Activated naive CD4-positive, alpha-beta T cell treated with anti-CD3 and anti-CD28 coated beads, Interleukin-2, amount 10 ng/mL, durations not matched to agents 7 days and 5 days (primary cell): ENCODE measurements at regions not wholly inside any gene's neighbourhood (a gene's known extent, or its start where the extent isn't known, plus 50 kb on each side); places are given as distances from the start of the nearest gene placed in this dataset.

ENCODE experiments used
- CTCF ChIA-PET: fragments of 350-600 bp; sonication (Branson Sonifier 250); formaldehyde crosslinking; loops from one replicate; lab custom pipeline; 2021; ENCODE audit warnings: antibody characterized with exemption; lab: Charles Lee
- DNase-seq: peaks from one replicate; pipeline ENCODE4 v3.0.0-alpha.2; 2020
- H3K27ac Mint-ChIP-seq: one replicate; pipeline ENCODE4 v1.8.0; 2021; ENCODE audit warnings: mild to moderate bottlenecking, moderate library complexity, mixed read lengths
- H3K27me3 Mint-ChIP-seq: one replicate; pipeline ENCODE4 v1.8.0; 2021; ENCODE audit warnings: mild to moderate bottlenecking, mixed read lengths
- H3K36me3 Mint-ChIP-seq: one replicate; pipeline ENCODE4 v1.8.0; 2021; ENCODE audit warnings: mixed read lengths
- H3K4me1 Mint-ChIP-seq: one replicate; pipeline ENCODE4 v1.8.0; 2021; ENCODE audit warnings: mixed read lengths
- H3K4me3 Mint-ChIP-seq: one replicate; pipeline ENCODE4 v1.8.0; 2021; ENCODE audit warnings: mild to moderate bottlenecking, moderate library complexity, mixed read lengths
- H3K9me3 Mint-ChIP-seq: one replicate; pipeline ENCODE4 v1.8.0; 2021; ENCODE audit warnings: mixed read lengths

DNA sequence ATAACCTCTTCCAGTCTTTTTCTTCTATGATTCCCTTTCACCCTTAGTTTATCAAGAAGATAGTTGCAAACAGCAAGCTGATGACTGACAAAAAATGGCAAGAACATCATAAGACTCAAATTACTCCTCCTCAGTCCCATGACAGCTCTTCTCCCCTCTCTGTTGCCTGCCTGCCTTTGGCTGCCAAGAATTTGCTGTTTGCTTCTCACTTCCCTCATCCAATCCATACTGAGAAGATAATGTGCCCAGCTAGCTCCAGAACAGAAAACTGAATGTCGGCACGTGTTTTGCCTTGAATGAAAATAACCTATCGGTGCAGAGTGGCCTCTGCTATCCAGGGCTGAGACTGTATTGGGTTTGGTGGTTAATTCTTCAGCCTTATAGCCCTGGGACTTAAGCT, 192.1 kb downstream of the PPARGC1A start:
- Mint-ChIP-seq H3K4me1 (no peaks in the 10 kb centered on the region), H3K9me3 (no peaks in the 10 kb centered on the region), H3K36me3 (no peaks in the 10 kb centered on the region), H3K27me3 (no peaks in the 10 kb centered on the region), H3K27ac (no peak overlapping the region), H3K4me3 (no peak overlapping the region)
- CTCF ChIA-PET = no interaction called here
- DNase-seq = no peak

DNA sequence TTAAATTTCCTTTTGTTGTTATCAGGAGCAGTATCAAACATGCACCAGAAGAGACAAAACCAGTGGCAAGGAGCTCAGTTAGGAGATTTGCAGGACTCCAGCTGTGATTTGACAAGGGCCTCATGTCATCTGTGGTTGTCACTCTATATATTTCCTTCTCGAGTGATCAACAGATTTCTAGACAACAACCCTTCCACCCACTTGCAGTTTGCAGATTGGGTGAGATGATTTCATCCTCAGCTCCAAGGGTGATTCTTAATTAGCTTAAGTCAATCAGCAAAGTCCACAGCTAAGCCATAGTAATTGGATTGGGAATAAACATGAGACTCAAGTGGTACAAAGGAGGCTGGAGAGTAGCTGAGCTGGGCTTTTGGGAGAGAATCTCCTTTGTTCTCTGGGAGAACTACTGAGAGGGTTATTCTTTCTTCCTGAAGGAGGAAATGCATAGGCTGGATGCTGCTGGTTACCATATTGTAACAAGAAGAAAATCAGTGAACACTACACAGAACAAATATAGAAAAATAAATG, 192.8 kb downstream of the PPARGC1A start:
- DNase-seq = no peak
- no peak overlapping the region for H3K27ac Mint-ChIP-seq
- CTCF ChIA-PET = no interaction called here
- no peak overlapping the region for H3K4me3 Mint-ChIP-seq
- H3K36me3 Mint-ChIP-seq = no peaks in the 10 kb centered on the region
- H3K27me3 Mint-ChIP-seq = no peaks in the 10 kb centered on the region
- H3K4me1 Mint-ChIP-seq = no peaks in the 10 kb centered on the region
- H3K9me3 Mint-ChIP-seq = no peaks in the 10 kb centered on the region

- Mint-ChIP-seq H3K4me3 (no peak overlapping the region), H3K27ac (no peak overlapping the region), H3K27me3 (no peaks in the 10 kb centered on the region), H3K36me3 (no peaks in the 10 kb centered on the region), H3K4me1 (no peaks in the 10 kb centered on the region), H3K9me3 (no peaks in the 10 kb centered on the region)
- DNase-seq = no peak
- CTCF ChIA-PET = no interaction called here
These were observed 203.5 kb downstream of the PPARGC1A start for GRCh38 chr4:23686169-23686897.

GRCh38 chr4:23685471-23685870, 204.4 kb downstream of the PPARGC1A start:
- Mint-ChIP-seq H3K9me3 (no peaks in the 10 kb centered on the region), H3K27ac (no peak overlapping the region), H3K27me3 (no peaks in the 10 kb centered on the region), H3K4me1 (no peaks in the 10 kb centered on the region), H3K36me3 (no peaks in the 10 kb centered on the region), H3K4me3 (no peak overlapping the region)
- CTCF ChIA-PET = no interaction called here
- DNase-seq = no peak

DNA sequence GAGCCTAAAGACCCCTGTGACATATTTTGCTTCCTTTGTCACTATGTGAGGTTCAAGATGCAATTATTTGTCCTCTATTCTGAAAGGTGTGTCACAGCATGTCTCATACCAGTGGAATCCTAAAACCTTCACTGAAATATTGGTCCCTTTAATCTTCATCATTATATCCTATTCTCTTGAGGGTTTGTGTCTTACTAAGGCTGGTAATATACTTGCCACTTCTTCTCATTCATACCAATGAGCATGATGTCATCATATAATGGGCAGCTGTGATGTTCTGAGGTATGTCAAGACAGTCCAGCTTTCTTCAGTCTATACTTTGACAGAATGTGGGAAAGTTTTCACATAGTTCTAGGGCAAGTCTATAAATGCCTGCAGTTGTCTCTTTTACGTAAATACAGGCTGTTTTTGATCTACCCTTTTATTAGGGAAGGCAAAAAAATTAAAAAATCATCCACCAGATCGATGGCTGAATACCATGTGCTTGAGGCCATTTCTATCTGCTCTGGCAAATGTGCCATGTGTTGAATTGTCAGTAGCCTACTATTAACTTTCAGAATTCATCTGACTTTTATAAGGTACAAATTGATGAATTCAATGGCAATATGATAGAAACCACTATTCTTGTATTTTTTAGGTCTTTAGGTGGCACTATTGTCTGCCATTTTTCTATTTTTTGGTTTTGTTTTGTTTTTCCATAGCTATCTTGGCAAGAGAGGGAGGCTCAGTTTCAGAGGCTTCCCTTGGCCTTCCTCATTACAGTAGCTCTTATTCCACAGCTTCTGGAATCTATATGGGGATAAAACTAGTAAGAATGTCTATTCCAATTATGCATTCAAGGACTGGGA, 209.0 kb downstream of the PPARGC1A start:
- no peak overlapping the region for H3K4me3 Mint-ChIP-seq
- no peak for DNase-seq

GRCh38 chr4:23674694-23675093, 215.2 kb downstream of the PPARGC1A start:
- Mint-ChIP-seq H3K9me3 (no peaks in the 10 kb centered on the region), H3K36me3 (no peaks in the 10 kb centered on the region), H3K27ac (no peak overlapping the region), H3K4me1 (no peaks in the 10 kb centered on the region), H3K4me3 (no peak overlapping the region), H3K27me3 (no peaks in the 10 kb centered on the region)
- CTCF ChIA-PET = no interaction called here
- no peak for DNase-seq

More for the DNA sequence above, 209.0 kb downstream of the PPARGC1A start:
- Mint-ChIP-seq H3K27me3 (no peaks in the 10 kb centered on the region), H3K9me3 (no peaks in the 10 kb centered on the region), H3K36me3 (no peaks in the 10 kb centered on the region), H3K27ac (no peak overlapping the region), H3K4me1 (no peaks in the 10 kb centered on the region)
- CTCF ChIA-PET = no interaction called here

DNA sequence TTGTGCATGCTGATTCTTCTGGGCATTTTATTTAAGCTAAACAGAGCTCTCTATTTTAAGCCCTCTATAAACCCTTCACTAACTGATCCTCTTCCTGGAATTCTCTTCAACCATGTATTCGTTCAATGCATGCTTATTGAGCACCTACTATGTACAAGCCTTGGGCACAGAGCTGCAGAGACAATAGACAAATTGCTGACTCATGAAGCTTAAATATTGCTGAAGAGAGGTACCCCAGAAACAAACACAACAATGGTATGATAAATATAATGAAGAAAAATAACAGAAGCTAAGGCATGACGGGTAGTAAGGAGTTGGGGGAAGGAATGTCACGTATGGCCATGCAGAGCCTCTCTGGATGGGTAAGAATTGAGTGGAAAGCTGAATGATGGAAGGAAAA, 222.2 kb downstream of the PPARGC1A start:
- no peak for DNase-seq
- Mint-ChIP-seq H3K36me3 (no peaks in the 10 kb centered on the region), H3K4me1 (no peaks in the 10 kb centered on the region), H3K27me3 (no peaks in the 10 kb centered on the region), H3K27ac (no peak overlapping the region), H3K9me3 (peaks cover 2% of the 10 kb centered on the region), H3K4me3 (no peak overlapping the region)
- CTCF ChIA-PET = no interaction called here

GRCh38 chr4:23660865-23661264, 229.0 kb downstream of the PPARGC1A start:
- Mint-ChIP-seq H3K27me3 (no peaks in the 10 kb centered on the region), H3K27ac (no peak overlapping the region), H3K4me3 (no peak overlapping the region), H3K4me1 (no peaks in the 10 kb centered on the region), H3K36me3 (no peaks in the 10 kb centered on the region), H3K9me3 (peaks cover 4% of the 10 kb centered on the region)
- CTCF ChIA-PET = no interaction called here
- DNase-seq = no peak

GRCh38 chr4:23654791-23655190, 235.1 kb downstream of the PPARGC1A start:
- no peaks in the 10 kb centered on the region for H3K4me1 Mint-ChIP-seq
- no peak overlapping the region for H3K27ac Mint-ChIP-seq
- no peak for DNase-seq
- H3K27me3 Mint-ChIP-seq = no peaks in the 10 kb centered on the region
- H3K9me3 Mint-ChIP-seq = peaks cover 2% of the 10 kb centered on the region
- H3K36me3 Mint-ChIP-seq = no peaks in the 10 kb centered on the region
- no peak overlapping the region for H3K4me3 Mint-ChIP-seq
- CTCF ChIA-PET = no interaction called here

GRCh38 chr4:23648854-23649596, 240.8 kb downstream of the PPARGC1A start:
- CTCF ChIA-PET = no interaction called here
- Mint-ChIP-seq H3K27me3 (no peaks in the 10 kb centered on the region), H3K4me3 (no peak overlapping the region), H3K4me1 (no peaks in the 10 kb centered on the region), H3K36me3 (no peaks in the 10 kb centered on the region), H3K27ac (no peak overlapping the region), H3K9me3 (peaks cover 2% of the 10 kb centered on the region)
- no peak for DNase-seq

- Mint-ChIP-seq H3K27ac (no peak overlapping the region), H3K9me3 (no peaks in the 10 kb centered on the region), H3K27me3 (no peaks in the 10 kb centered on the region), H3K4me1 (no peaks in the 10 kb centered on the region), H3K36me3 (no peaks in the 10 kb centered on the region), H3K4me3 (no peak overlapping the region)
- CTCF ChIA-PET = no interaction called here
- no peak for DNase-seq
These were observed 254.4 kb downstream of the PPARGC1A start for GRCh38 chr4:23635468-23635867.

GRCh38 chr4:23631255-23631950, 258.4 kb downstream of the PPARGC1A start:
- no peak overlapping the region for H3K27ac Mint-ChIP-seq
- no peaks in the 10 kb centered on the region for H3K9me3 Mint-ChIP-seq
- H3K36me3 Mint-ChIP-seq = no peaks in the 10 kb centered on the region
- H3K4me1 Mint-ChIP-seq = no peaks in the 10 kb centered on the region
- H3K27me3 Mint-ChIP-seq = no peaks in the 10 kb centered on the region
- CTCF ChIA-PET = no interaction called here
- DNase-seq = no peak
- no peak overlapping the region for H3K4me3 Mint-ChIP-seq

- no peaks in the 10 kb centered on the region for H3K27me3 Mint-ChIP-seq
These were observed 259.7 kb downstream of the PPARGC1A start for GRCh38 chr4:23630110-23630509.

GRCh38 chr4:23629421-23629820, 260.4 kb downstream of the PPARGC1A start:
- H3K9me3 Mint-ChIP-seq = no peaks in the 10 kb centered on the region
- no peak overlapping the region for H3K27ac Mint-ChIP-seq

More at GRCh38 chr4:23630110-23630509, 259.7 kb downstream of the PPARGC1A start:
- DNase-seq = no peak
- H3K27ac Mint-ChIP-seq = no peak overlapping the region
- no peak overlapping the region for H3K4me3 Mint-ChIP-seq
- CTCF ChIA-PET = no interaction called here
- no peaks in the 10 kb centered on the region for H3K9me3 Mint-ChIP-seq
- no peaks in the 10 kb centered on the region for H3K4me1 Mint-ChIP-seq
- no peaks in the 10 kb centered on the region for H3K36me3 Mint-ChIP-seq

More at GRCh38 chr4:23629421-23629820, 260.4 kb downstream of the PPARGC1A start:
- Mint-ChIP-seq H3K27me3 (no peaks in the 10 kb centered on the region), H3K36me3 (no peaks in the 10 kb centered on the region), H3K4me1 (no peaks in the 10 kb centered on the region), H3K4me3 (no peak overlapping the region)
- CTCF ChIA-PET = no interaction called here
- no peak for DNase-seq
